GM10266 (cell line): ENCODE measurements at regions not wholly inside any gene's neighbourhood (a gene's known extent, or its start where the extent isn't known, plus 50 kb on each side); places are given as distances from the start of the nearest gene placed in this dataset.

Source experiments
- DNase-seq: peaks from one replicate; pipeline ENCODE4 v3.0.0; 2012; ENCODE audit errors: extremely low spot score
- TF ChIP-seq, protein P1 (sequence below): IDR thresholded peaks from 2 replicates; pipeline ENCODE4 v1.5.1; 2012; ENCODE audit warnings: mild to moderate bottlenecking, low read depth; ENCODE audit not compliant: control insufficient read depth, insufficient read depth; ENCODE audit errors: missing control alignments

GRCh38 chr9:86700629-86701028 lies 246.7 kb downstream of the GAS1 start:
- TF ChIP-seq, protein P1, sequence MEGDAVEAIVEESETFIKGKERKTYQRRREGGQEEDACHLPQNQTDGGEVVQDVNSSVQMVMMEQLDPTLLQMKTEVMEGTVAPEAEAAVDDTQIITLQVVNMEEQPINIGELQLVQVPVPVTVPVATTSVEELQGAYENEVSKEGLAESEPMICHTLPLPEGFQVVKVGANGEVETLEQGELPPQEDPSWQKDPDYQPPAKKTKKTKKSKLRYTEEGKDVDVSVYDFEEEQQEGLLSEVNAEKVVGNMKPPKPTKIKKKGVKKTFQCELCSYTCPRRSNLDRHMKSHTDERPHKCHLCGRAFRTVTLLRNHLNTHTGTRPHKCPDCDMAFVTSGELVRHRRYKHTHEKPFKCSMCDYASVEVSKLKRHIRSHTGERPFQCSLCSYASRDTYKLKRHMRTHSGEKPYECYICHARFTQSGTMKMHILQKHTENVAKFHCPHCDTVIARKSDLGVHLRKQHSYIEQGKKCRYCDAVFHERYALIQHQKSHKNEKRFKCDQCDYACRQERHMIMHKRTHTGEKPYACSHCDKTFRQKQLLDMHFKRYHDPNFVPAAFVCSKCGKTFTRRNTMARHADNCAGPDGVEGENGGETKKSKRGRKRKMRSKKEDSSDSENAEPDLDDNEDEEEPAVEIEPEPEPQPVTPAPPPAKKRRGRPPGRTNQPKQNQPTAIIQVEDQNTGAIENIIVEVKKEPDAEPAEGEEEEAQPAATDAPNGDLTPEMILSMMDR: no peak
- DNase-seq: no peak

DNA sequence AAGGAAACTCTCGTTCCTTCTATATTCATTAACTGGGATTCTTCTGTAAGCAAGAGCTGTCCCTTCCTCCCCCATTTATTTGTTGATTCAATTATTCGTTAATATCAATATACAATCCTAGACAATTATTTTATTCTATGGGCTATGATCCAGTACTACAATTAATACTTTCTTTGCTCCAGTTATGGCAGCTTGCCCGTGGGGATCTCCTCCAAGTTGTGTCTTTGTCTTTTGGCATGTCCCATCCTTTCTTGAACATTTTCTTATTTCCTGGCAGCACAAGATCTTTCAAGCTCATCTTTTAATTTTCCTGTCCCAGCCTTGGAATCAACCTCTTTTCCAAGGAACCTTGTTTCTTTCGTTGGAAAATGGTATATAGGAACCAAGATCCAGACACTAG lies 249.3 kb downstream of the GAS1 start:
- TF ChIP-seq, protein P1: no peak
- DNase-seq: no peak

GRCh38 chr9:86697213-86697612 lies 250.1 kb downstream of the GAS1 start:
- no peak for DNase-seq
- TF ChIP-seq, protein P1: no peak

- TF ChIP-seq, protein P1: no peak
- no peak for DNase-seq
Measured at GRCh38 chr9:86695910-86696424, 251.3 kb downstream of the GAS1 start.

GRCh38 chr9:86690034-86690433 lies 257.3 kb downstream of the GAS1 start:
- DNase-seq: no peak
- TF ChIP-seq, protein P1: no peak

GRCh38 chr9:86687788-86688187 lies 259.5 kb downstream of the GAS1 start:
- DNase-seq: no peak
- TF ChIP-seq, protein P1: no peak

DNA sequence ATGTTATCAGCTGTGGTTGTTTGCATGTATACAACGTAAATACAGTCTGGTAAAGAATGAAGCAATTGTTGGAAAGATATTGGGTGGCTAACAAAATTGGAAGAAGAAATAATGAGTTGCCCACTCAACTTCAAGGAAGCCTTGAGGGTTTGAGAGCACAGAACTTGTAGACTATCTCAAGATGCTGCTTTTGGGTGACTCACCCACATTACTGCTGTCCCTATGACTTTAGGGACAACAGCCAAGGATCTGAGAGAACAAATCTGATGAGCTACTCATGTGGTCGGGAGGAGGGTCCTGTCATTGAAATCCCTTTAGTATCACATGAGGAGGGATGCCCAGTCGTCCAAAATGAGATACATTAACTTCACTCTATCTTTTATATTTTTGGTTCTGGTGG lies 261.8 kb downstream of the GAS1 start:
- TF ChIP-seq, protein P1: no peak
- no peak for DNase-seq

GRCh38 chr9:86684148-86684547 lies 263.2 kb downstream of the GAS1 start:
- DNase-seq: no peak
- TF ChIP-seq, protein P1: no peak
